ENCODE measurements at regions not wholly inside any gene's neighbourhood (a gene's known extent, or its start where the extent isn't known, plus 50 kb on each side); places are given as distances from the start of the nearest gene placed in this dataset.

- H3K36me3 ChIP-seq: no peaks in the 10 kb centered on the region
- no peak overlapping the region for H3K4me3 ChIP-seq
- no peak overlapping the region for H3K27ac ChIP-seq
- no peak for DNase-seq (ENCODE audit: low read depth in 1 of 2, low spot score in 1 of 2)
- H3K4me1 ChIP-seq (ENCODE audit: low read depth): peaks cover 13% of the 10 kb centered on the region
- H3K27me3 ChIP-seq: no peaks in the 10 kb centered on the region
- TF ChIP-seq CTCF (IDR thresholded peaks at IDR 0.05; ENCODE audit: low read depth, low read length): peak; percentile 16
- no peaks in the 10 kb centered on the region for H3K9me3 ChIP-seq (ENCODE audit: low read depth)
Measured at GRCh38 chr9:7360513-7360912, 439.1 kb downstream of the DMAC1 start.

GRCh38 chr9:7358876-7359275, 440.7 kb downstream of the DMAC1 start:
- H3K36me3 ChIP-seq: no peaks in the 10 kb centered on the region
- peak; percentile 16 to 17 for DNase-seq (ENCODE audit: low read depth in 1 of 2, low spot score in 1 of 2)
- TF ChIP-seq CTCF (IDR thresholded peaks at IDR 0.05; ENCODE audit: low read depth, low read length): peak; percentile 42
- H3K27ac ChIP-seq: no peak overlapping the region
- peaks cover 5% of the 10 kb centered on the region for H3K4me1 ChIP-seq (ENCODE audit: low read depth)
- no peaks in the 10 kb centered on the region for H3K9me3 ChIP-seq (ENCODE audit: low read depth)
- H3K4me3 ChIP-seq: no peak overlapping the region
- no peaks in the 10 kb centered on the region for H3K27me3 ChIP-seq

- no peak for DNase-seq (ENCODE audit: low read depth in 1 of 2, low spot score in 1 of 2)
- Histone ChIP-seq H3K9me3 (ENCODE audit: low read depth) (no peaks in the 10 kb centered on the region), H3K4me3 (no peak overlapping the region), H3K4me1 (ENCODE audit: low read depth) (no peaks in the 10 kb centered on the region), H3K27ac (no peak overlapping the region), H3K27me3 (no peaks in the 10 kb centered on the region), H3K36me3 (no peaks in the 10 kb centered on the region)
- TF ChIP-seq CTCF (IDR thresholded peaks at IDR 0.05; ENCODE audit: low read depth, low read length): no peak
Measured at GRCh38 chr9:7354704-7355103, 444.9 kb downstream of the DMAC1 start.

- DNase-seq (ENCODE audit: low read depth in 1 of 2, low spot score in 1 of 2): no peak
- no peaks in the 10 kb centered on the region for H3K36me3 ChIP-seq
- TF ChIP-seq CTCF (IDR thresholded peaks at IDR 0.05; ENCODE audit: low read depth, low read length): no peak
- no peaks in the 10 kb centered on the region for H3K4me1 ChIP-seq (ENCODE audit: low read depth)
- no peaks in the 10 kb centered on the region for H3K27me3 ChIP-seq
- H3K4me3 ChIP-seq: no peak overlapping the region
- H3K9me3 ChIP-seq (ENCODE audit: low read depth): no peaks in the 10 kb centered on the region
- H3K27ac ChIP-seq: no peak overlapping the region
Measured at GRCh38 chr9:7348692-7349091, 450.9 kb downstream of the DMAC1 start.

GRCh38 chr9:7347556-7347955, 452.0 kb downstream of the DMAC1 start:
- no peaks in the 10 kb centered on the region for H3K9me3 ChIP-seq (ENCODE audit: low read depth)
- no peak overlapping the region for H3K4me3 ChIP-seq
- H3K27ac ChIP-seq: no peak overlapping the region
- no peaks in the 10 kb centered on the region for H3K27me3 ChIP-seq
- H3K36me3 ChIP-seq: no peaks in the 10 kb centered on the region
- no peak for DNase-seq (ENCODE audit: low read depth in 1 of 2, low spot score in 1 of 2)
- no peak for TF ChIP-seq CTCF (IDR thresholded peaks at IDR 0.05; ENCODE audit: low read depth, low read length)
- peaks cover 3% of the 10 kb centered on the region for H3K4me1 ChIP-seq (ENCODE audit: low read depth)

GRCh38 chr9:7346144-7346543, 453.4 kb downstream of the DMAC1 start:
- no peak for DNase-seq (ENCODE audit: low read depth in 1 of 2, low spot score in 1 of 2)
- Histone ChIP-seq H3K4me1 (ENCODE audit: low read depth) (peaks cover 5% of the 10 kb centered on the region), H3K27me3 (no peaks in the 10 kb centered on the region), H3K36me3 (no peaks in the 10 kb centered on the region), H3K4me3 (no peak overlapping the region), H3K27ac (no peak overlapping the region), H3K9me3 (ENCODE audit: low read depth) (no peaks in the 10 kb centered on the region)
- TF ChIP-seq CTCF (IDR thresholded peaks at IDR 0.05; ENCODE audit: low read depth, low read length): no peak
